ENCODE measurements at regions not wholly inside any gene's neighbourhood (a gene's known extent, or its start where the extent isn't known, plus 50 kb on each side); places are given as distances from the start of the nearest gene placed in this dataset.

GRCh38 chr15:39132954-39133600, 447.8 kb upstream of the THBS1 start:
- H3K27ac ChIP-seq = peak overlapping the region; percentile 73
- peak; percentile 82 for DNase-seq
- H3K36me3 ChIP-seq (replicated peaks) = no peaks in the 10 kb centered on the region
- in situ Hi-C loops (cut with HindIII; ENCODE audit: low pct_ligation_motif_present, low sequenced_read_pairs) = no loop called here
- no peak for TF ChIP-seq CTCF (IDR thresholded peaks at IDR 0.05; ENCODE audit: low read depth, low read length, missing control alignments)
- no peak overlapping the region for H3K4me3 ChIP-seq (ENCODE audit: low read depth, low read length)
- H3K27me3 ChIP-seq (replicated peaks) = no peaks in the 10 kb centered on the region

GRCh38 chr15:39134282-39134681, 446.6 kb upstream of the THBS1 start:
- no peak for DNase-seq
- in situ Hi-C loops (cut with HindIII; ENCODE audit: low pct_ligation_motif_present, low sequenced_read_pairs) = no loop called here
- H3K4me3 ChIP-seq (ENCODE audit: low read depth, low read length) = no peak overlapping the region
- H3K27me3 ChIP-seq (replicated peaks) = no peaks in the 10 kb centered on the region
- no peak overlapping the region for H3K27ac ChIP-seq
- no peak for TF ChIP-seq CTCF (IDR thresholded peaks at IDR 0.05; ENCODE audit: low read depth, low read length, missing control alignments)
- no peaks in the 10 kb centered on the region for H3K36me3 ChIP-seq (replicated peaks)

- H3K27me3 ChIP-seq (replicated peaks) = no peaks in the 10 kb centered on the region
- in situ Hi-C loops (cut with HindIII; ENCODE audit: low pct_ligation_motif_present, low sequenced_read_pairs) = no loop called here
- H3K27ac ChIP-seq = peak overlapping the region; percentile 69
- no peak overlapping the region for H3K4me3 ChIP-seq (ENCODE audit: low read depth, low read length)
- no peaks in the 10 kb centered on the region for H3K36me3 ChIP-seq (replicated peaks)
- TF ChIP-seq CTCF (IDR thresholded peaks at IDR 0.05; ENCODE audit: low read depth, low read length, missing control alignments) = no peak
- peak; percentile 94 for DNase-seq
These were observed 444.9 kb upstream of the THBS1 start for GRCh38 chr15:39135989-39136388.

GRCh38 chr15:39139431-39140059, 441.3 kb upstream of the THBS1 start:
- DNase-seq = no peak
- in situ Hi-C loops (cut with HindIII; ENCODE audit: low pct_ligation_motif_present, low sequenced_read_pairs) = no loop called here
- Histone ChIP-seq H3K4me3 (ENCODE audit: low read depth, low read length) (no peak overlapping the region), H3K36me3 (replicated peaks) (no peaks in the 10 kb centered on the region), H3K27me3 (replicated peaks) (no peaks in the 10 kb centered on the region), H3K27ac (peak overlapping the region; percentile 96)
- no peak for TF ChIP-seq CTCF (IDR thresholded peaks at IDR 0.05; ENCODE audit: low read depth, low read length, missing control alignments)

- in situ Hi-C loops (cut with HindIII; ENCODE audit: low pct_ligation_motif_present, low sequenced_read_pairs) = no loop called here
- Histone ChIP-seq H3K27me3 (replicated peaks) (no peaks in the 10 kb centered on the region), H3K4me3 (ENCODE audit: low read depth, low read length) (no peak overlapping the region), H3K36me3 (replicated peaks) (no peaks in the 10 kb centered on the region), H3K27ac (peak overlapping the region; percentile 96)
- peak; percentile 92 for DNase-seq
- TF ChIP-seq CTCF (IDR thresholded peaks at IDR 0.05; ENCODE audit: low read depth, low read length, missing control alignments) = no peak
These were observed 440.7 kb upstream of the THBS1 start for GRCh38 chr15:39140060-39140604.

Data from brain microvascular endothelial cell (primary cell).